NOMO-1 treated with DMSO at 0.1 percent for 48 hours (cell line): ENCODE measurements at regions not wholly inside any gene's neighbourhood (a gene's known extent, or its start where the extent isn't known, plus 50 kb on each side); places are given as distances from the start of the nearest gene placed in this dataset.
"Not testable (repeated sequence)": the region's sequence is repeated elsewhere in the genome, so short reads cannot be mapped to it uniquely, and the experiment has no call there.

ENCODE experiments used
- DNase-seq: peaks from one replicate; lab custom pipeline; 2025; ENCODE audit not compliant: unreplicated experiment; lab: John Stamatoyannopoulos, UW

GRCh38 chrX:3512150-3512549, 165.7 kb upstream of the MXRA5 start:
- not testable (repeated sequence) for DNase-seq

GRCh38 chrX:3509934-3510333, 163.5 kb upstream of the MXRA5 start:
- no peak for DNase-seq

- no peak for DNase-seq
Observed at GRCh38 chrX:3504916-3505315, 158.5 kb upstream of the MXRA5 start.

- DNase-seq = no peak
Observed at GRCh38 chrX:3501833-3502535, 155.5 kb upstream of the MXRA5 start.

- not testable (repeated sequence) for DNase-seq
Observed at GRCh38 chrX:3495836-3496769, 149.7 kb upstream of the MXRA5 start.

- no peak for DNase-seq
Observed at GRCh38 chrX:3493605-3494004, 147.2 kb upstream of the MXRA5 start.

- DNase-seq = no peak
Observed at GRCh38 chrX:3485727-3486126, 139.3 kb upstream of the MXRA5 start.

GRCh38 chrX:3479026-3479425, 132.6 kb upstream of the MXRA5 start:
- no peak for DNase-seq

- DNase-seq = no peak
Observed at GRCh38 chrX:3476973-3477372, 130.5 kb upstream of the MXRA5 start.

- not testable (repeated sequence) for DNase-seq
Observed at GRCh38 chrX:3470211-3470679, 123.8 kb upstream of the MXRA5 start.

GRCh38 chrX:3468031-3468430, 121.6 kb upstream of the MXRA5 start:
- DNase-seq = no peak

GRCh38 chrX:3465017-3465416, 118.6 kb upstream of the MXRA5 start:
- no peak for DNase-seq

GRCh38 chrX:3462166-3462508, 115.7 kb upstream of the MXRA5 start:
- DNase-seq = peak; percentile 50

GRCh38 chrX:3461397-3462165, 115.1 kb upstream of the MXRA5 start:
- DNase-seq = peak; percentile 98

- DNase-seq = no peak
Observed at GRCh38 chrX:3455796-3456195, 109.3 kb upstream of the MXRA5 start.

GRCh38 chrX:3451571-3451970, 105.1 kb upstream of the MXRA5 start:
- DNase-seq = no peak

- no peak for DNase-seq
Observed at GRCh38 chrX:3450881-3451570, 104.6 kb upstream of the MXRA5 start.

GRCh38 chrX:3449287-3449686, 102.8 kb upstream of the MXRA5 start:
- DNase-seq = peak; percentile 52

GRCh38 chrX:3448563-3448962, 102.1 kb upstream of the MXRA5 start:
- DNase-seq = no peak

GRCh38 chrX:3445806-3446490, 99.5 kb upstream of the MXRA5 start:
- DNase-seq = no peak
